LNCaP clone FGC (cell line): ENCODE measurements at regions not wholly inside any gene's neighbourhood (a gene's known extent, or its start where the extent isn't known, plus 50 kb on each side); places are given as distances from the start of the nearest gene placed in this dataset.

ENCODE experiments used
- DNase-seq: peaks from one replicate; pipeline ENCODE4 v3.0.0-alpha.2; 2011; ENCODE audit warnings: low read depth
- H3K4me3 ChIP-seq: 2 replicates; pipeline ENCODE4 v1.5.1; 2011; ENCODE audit warnings: mild to moderate bottlenecking, low read depth, low read length, control low read depth
- TF ChIP-seq, protein P1 (sequence below): IDR thresholded peaks from 2 replicates; pipeline ENCODE4 v1.5.1; 2012; ENCODE audit warnings: mild to moderate bottlenecking; ENCODE audit not compliant: control insufficient read depth, insufficient read depth; ENCODE audit errors: extremely low read depth

DNA sequence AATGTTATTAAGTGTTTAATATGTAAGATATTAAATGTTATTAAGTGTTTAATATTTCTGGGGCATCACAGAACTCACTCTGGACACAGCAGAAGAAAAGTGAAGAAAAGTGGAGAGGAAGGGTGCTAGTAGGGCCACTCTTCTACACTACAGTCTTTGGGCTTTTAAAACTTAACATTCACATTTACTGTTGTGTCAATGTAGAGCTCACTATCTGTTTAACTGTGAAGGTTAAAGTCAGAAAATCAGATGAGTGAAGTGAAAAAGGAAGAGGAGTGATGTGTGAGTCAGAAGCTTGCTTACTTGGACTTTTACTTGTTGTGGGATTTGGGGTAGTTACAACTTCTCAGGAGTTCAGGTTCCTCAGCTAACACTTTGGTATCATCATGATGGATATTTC lies 145.3 kb upstream of the DNAJC19 start:
- TF ChIP-seq, protein P1, sequence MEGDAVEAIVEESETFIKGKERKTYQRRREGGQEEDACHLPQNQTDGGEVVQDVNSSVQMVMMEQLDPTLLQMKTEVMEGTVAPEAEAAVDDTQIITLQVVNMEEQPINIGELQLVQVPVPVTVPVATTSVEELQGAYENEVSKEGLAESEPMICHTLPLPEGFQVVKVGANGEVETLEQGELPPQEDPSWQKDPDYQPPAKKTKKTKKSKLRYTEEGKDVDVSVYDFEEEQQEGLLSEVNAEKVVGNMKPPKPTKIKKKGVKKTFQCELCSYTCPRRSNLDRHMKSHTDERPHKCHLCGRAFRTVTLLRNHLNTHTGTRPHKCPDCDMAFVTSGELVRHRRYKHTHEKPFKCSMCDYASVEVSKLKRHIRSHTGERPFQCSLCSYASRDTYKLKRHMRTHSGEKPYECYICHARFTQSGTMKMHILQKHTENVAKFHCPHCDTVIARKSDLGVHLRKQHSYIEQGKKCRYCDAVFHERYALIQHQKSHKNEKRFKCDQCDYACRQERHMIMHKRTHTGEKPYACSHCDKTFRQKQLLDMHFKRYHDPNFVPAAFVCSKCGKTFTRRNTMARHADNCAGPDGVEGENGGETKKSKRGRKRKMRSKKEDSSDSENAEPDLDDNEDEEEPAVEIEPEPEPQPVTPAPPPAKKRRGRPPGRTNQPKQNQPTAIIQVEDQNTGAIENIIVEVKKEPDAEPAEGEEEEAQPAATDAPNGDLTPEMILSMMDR, result no peak
- H3K4me3 ChIP-seq, result no peak overlapping the region
- DNase-seq, result no peak

DNA sequence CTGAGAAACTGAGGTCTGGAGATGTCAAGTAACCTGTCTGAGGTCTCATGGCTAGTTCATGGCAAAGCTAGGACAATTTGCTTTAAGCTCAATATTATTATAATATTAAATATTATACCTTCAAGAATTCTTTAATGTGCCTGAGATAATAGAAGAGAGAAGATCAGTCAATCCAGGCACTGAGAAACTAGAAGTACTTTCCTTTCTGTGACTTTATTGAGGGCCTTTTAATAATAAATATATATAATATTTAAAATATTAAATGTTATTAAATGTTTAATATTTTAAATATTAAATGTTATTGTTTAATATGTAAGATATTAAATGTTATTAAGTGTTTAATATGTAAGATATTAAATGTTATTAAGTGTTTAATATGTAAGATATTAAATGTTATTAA lies 144.3 kb upstream of the DNAJC19 start:
- no peak for DNase-seq

DNA sequence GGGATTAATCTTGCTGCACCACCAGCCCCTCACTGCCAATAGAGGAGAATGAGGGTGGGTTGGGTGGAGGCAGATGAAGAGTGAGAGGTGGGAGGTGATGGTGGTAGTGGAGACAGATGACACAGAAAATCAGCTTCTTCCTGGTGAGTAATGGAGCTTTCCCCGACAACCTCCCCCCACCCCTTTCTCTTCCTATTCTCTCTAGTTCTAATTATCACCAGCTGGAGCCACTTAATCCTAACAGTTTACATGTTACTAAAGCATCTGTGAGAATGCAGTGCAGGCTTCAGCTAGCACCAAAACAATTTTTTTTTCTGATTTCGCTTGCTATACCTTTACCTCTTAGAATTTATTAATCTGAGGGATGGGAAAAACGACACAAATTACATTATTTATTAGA lies 116.1 kb upstream of the DNAJC19 start:
- H3K4me3 ChIP-seq, result no peak overlapping the region
- TF ChIP-seq, protein P1, result no peak
- no peak for DNase-seq

More for the DNA sequence above, 144.3 kb upstream of the DNAJC19 start:
- no peak overlapping the region for H3K4me3 ChIP-seq
- TF ChIP-seq, protein P1, result no peak

DNA sequence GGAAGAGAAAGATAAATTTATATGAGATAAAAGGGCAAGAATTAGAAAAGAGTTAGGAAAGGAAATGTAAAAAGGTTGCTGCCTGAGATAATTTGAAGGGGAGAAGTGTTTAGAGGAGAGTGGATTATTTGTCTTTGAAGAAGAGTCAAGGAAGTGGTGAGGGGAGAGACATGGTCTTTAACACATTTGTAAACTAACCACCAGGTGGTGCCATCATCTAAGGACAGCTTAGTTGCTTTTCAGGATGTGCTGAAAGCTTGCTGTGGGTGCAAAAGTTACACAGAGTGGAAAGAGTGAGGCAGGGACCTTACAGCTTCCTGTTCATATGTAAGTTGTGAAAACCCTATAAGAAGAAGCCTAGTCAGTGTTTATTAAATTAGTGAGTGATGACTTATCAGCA lies 114.1 kb upstream of the DNAJC19 start:
- TF ChIP-seq, protein P1, result peak; percentile 37; the same call in 1 of the 2 replicates
- no peak for DNase-seq
- H3K4me3 ChIP-seq, result no peak overlapping the region

DNA sequence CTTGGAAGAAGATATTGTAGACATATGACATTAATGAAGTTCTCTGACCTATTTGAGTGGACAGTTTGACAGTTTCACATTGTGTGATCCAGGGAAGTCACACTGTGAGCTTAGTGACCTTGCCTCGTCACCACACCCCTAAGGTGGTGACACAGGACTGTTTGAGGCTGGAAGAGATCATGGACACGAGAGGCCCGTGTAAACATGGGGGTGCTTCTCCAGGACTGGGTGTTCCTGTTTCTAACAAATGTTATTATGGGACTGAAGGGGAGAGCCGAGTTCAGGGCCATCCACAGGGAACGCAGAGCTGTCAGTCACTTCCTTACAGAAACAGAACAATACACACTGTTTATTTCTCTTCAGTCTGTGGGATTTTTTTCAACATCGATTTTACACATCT lies 96.5 kb upstream of the DNAJC19 start:
- no peak for DNase-seq
- TF ChIP-seq, protein P1, result no peak
- H3K4me3 ChIP-seq, result no peak overlapping the region

DNA sequence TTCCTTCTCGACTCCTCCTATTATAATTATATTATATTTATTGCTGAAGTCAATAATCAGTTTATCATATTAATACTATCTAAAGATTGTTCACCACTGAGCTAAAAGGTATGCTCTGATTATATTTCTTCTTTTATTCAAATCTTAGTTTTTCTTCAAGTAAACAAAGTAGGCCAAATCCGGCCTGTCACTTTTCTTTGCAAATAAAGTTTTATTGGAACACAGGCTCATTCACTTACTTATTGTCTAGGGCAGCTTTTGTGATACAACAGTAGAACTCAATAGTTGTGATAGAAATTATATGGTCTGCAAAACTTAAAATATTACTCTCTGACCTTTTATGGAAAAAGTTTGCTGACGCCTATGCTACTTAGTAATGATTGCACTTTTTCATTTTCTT lies 92.4 kb upstream of the DNAJC19 start:
- TF ChIP-seq, protein P1, result no peak
- H3K4me3 ChIP-seq, result no peak overlapping the region
- no peak for DNase-seq

DNA sequence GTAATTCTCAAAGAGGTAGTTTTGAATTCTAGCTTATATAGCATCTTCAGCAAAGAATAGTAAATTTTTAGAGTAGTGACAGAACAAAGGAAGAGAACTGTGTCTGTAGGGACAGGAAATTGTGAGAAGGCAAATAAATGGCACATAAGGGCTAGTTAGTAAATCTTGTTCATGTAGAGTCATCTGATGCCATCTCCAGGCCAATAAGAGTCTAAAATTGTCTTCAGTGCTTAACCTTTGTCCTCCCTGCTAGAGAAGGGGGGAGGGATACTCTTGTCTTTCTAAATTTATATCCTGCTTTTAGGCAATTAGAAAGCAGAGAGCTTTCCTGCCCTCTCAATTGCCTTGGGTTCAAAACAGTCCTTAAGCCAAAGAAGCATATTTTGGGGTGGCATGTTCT lies 87.0 kb upstream of the DNAJC19 start:
- H3K4me3 ChIP-seq, result no peak overlapping the region
- no peak for DNase-seq
- TF ChIP-seq, protein P1, result no peak
